Retina (tissue), 1 donor: ENCODE measurements at regions not wholly inside any gene's neighbourhood (a gene's known extent, or its start where the extent isn't known, plus 50 kb on each side); places are given as distances from the start of the nearest gene placed in this dataset.

ENCODE experiments used
- DNase-seq: peaks from one replicate; pipeline ENCODE4 v3.0.0-alpha.2; 2016

- no peak for DNase-seq
Measured at GRCh38 chr2:144280009-144280408, 239.9 kb downstream of the ZEB2 start.

DNA sequence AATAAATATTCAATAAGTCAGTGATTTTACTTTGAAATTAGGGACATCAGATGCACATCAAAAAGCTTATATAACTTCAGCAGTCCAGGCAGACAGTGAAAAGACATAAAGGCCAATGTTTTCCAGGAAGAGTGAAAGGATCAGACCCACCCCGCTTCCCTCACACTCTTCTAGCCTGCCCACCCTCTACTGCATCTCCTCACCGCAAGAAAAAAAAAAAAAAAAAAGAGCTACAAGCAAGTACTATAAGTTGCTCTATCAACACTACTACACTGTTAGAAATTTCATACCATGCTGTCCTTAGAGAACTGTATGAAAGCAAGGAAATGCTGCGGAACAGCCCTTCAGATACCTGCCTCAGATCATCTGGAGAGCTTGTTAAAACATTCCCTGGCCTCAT, 240.8 kb downstream of the ZEB2 start:
- no peak for DNase-seq

- no peak for DNase-seq
Measured at GRCh38 chr2:144277622-144278354, 242.1 kb downstream of the ZEB2 start.

DNA sequence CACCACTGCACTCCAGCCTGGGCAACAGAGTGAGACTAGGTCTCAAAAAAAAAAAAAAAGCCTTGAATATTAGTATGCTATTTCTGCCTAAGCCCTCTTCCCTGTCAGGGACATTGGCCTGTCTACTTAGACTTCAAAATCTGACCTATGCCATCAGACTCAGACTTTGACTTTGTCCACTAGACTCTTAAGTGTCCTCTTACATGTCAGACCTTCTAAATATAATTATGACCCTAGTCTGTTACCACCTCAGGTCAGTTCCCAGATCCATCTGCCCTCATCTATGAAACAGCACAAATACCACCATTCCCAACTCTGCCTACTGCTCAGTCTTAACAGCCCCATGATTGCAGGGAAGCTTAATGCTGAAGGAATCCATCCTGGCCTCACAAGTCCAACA, 244.6 kb downstream of the ZEB2 start:
- DNase-seq = no peak

GRCh38 chr2:144274131-144274530, 245.8 kb downstream of the ZEB2 start:
- no peak for DNase-seq

- DNase-seq = no peak
Measured at GRCh38 chr2:144270951-144271350, 249.0 kb downstream of the ZEB2 start.

DNA sequence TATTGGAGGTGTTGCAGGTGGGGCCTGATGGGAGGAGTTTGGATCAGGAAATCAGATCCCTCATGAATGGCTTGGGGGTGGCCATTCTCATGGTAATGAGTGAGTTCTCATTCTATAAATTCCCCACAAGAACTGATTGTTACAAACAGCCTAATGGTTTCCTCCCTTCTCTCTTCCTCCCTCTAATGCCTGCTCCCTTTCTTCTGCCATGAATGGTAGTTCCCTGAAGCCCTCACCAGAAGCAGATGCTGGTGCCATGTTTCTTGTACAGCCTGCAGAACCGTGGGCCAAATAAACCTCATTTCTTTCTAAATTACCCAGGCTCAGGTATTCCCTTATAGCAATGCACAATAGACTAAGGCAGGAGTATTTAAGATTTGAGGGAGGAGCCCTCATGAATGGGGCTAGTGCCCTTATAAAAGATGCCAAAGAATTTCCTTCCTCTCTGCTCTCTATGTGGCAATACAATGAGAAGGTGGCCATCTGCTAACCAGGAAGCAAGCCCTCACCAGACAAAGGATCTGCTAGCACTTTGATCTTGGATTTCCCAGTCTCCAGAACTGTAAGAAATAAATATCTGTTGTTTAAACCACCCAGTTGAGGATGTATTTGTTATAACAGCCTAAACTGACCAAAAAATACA, 251.8 kb downstream of the ZEB2 start:
- no peak for DNase-seq

DNA sequence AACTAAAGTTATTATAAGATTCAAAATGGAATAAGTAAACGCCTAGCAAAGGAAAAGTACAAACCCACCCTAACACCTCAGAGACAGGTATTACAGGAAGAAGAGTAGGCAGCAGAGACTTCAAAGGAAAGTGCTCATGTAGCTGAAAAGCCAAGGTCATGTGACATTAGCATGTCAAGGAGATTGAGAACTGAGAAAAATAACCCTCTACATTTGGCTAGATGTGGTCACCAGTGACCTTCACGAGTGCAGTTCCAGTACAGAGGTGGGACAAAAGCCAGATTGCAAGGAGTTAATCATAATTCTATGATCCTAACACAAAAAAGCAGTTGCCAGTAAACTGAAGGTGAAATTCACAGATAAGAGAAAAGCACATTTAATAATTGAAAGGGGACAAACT, 252.7 kb downstream of the ZEB2 start:
- DNase-seq = no peak

GRCh38 chr2:144265654-144266053, 254.3 kb downstream of the ZEB2 start:
- DNase-seq = no peak

DNA sequence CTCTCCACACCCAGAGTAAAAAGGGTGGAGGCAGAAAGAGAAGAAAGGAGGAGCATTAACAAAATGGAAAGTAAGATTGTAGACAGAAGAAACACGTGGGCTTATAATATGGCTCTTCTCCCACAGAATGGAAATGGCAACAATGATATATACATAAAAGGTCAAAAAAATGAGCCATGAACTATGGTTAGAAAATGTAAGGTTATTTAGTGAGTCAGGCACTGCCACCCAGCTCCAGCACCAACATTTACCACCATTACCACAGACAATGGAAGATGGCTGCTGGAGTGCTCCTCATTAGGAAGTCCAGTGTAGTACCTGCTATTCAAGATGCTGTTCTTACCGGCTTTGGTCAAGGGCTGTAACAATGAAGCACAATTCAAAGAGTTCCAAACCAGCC, 258.0 kb downstream of the ZEB2 start:
- no peak for DNase-seq

- no peak for DNase-seq
Measured at GRCh38 chr2:144261336-144261735, 258.6 kb downstream of the ZEB2 start.

DNA sequence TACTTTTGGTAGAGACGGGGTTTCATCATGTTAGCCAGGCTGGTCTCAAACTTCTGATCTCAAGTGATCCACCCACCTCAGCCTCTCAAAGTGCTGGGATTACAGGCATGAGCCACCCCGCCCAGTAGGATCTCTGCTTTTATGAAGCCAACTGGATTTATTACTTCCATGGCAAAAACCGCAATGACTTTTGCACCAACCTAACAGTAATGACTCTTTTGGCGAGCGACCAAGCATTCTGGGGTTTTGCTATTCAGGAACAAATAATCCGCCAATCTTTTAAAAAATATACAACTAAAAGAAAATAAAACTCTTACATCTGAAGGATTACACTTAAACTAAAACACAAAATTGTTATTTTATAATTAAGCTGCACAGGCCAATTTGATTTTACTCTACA, 260.6 kb downstream of the ZEB2 start:
- DNase-seq = no peak

- DNase-seq = no peak
Measured at GRCh38 chr2:144258154-144258553, 261.8 kb downstream of the ZEB2 start.

GRCh38 chr2:144256996-144257707, 262.8 kb downstream of the ZEB2 start:
- DNase-seq = no peak

- DNase-seq = no peak
Measured at GRCh38 chr2:144254342-144255235, 265.3 kb downstream of the ZEB2 start.

GRCh38 chr2:144253743-144254142, 266.2 kb downstream of the ZEB2 start:
- DNase-seq = no peak

DNA sequence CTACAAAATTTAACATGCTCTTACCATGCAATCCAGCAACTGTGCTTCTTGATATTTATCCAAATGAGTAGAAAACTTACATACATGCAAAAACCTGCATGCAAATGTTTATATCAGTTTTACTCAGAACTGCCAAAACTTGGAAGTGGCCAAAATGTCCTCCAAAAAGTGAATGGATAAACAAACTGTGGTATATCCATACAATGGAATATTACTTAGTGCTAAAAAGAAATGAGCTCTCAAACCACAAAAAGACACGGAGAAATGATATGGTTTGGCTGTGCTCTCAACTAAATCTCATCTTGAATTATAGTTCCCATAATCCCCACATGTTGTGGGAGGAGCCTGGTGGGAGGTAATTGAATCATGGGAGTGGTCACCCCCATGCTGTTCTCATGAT, 267.2 kb downstream of the ZEB2 start:
- DNase-seq = no peak

- DNase-seq = no peak
Measured at GRCh38 chr2:144249035-144249637, 270.8 kb downstream of the ZEB2 start.

GRCh38 chr2:144248350-144249034, 271.4 kb downstream of the ZEB2 start:
- DNase-seq = no peak

- DNase-seq = no peak
Measured at GRCh38 chr2:144244938-144245337, 275.0 kb downstream of the ZEB2 start.

DNA sequence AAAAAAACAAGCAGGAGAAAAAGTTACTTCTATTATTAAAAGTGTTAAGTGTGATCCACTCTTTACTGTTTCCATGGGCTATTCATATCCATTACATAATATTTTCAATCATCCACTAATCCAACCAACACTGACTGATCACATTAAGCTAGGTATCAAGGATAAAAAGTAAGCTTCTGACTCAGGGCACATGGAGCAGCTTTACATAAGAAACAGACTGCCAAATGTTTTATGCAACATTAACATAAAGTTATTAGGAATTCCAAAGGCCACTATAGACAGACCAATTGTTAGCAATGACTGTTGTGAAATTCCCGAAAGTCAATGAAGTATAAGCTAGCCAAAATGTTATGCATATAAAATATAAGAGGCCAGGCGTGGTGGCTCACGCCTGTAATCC, 277.6 kb downstream of the ZEB2 start:
- DNase-seq = no peak

DNA sequence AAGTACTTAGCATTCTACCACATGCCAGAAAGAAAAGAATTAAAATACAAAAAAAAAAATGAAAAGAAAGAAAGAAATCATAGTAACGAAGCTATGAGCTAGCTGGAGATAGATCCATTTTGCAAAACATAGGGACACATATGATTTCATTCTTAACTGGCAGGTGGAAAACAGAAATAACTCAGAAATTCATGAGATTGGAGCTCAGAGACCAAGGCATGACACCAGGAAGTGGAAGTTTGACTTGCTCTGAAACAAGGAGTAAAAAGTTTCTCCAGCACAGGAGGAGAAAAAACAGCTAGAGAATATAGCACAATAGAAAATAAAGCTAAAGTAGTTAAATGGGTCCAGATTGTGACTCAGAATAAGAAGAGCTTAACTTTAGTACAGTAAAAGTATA, 278.1 kb downstream of the ZEB2 start:
- DNase-seq = no peak
